NCI-H2196 (cell line): ENCODE measurements at regions not wholly inside any gene's neighbourhood (a gene's known extent, or its start where the extent isn't known, plus 50 kb on each side); places are given as distances from the start of the nearest gene placed in this dataset.
A peak's percentile ranks its signal among the peaks of the same experiment; 100 is the strongest.

Source experiments
- DNase-seq: peaks from one replicate; lab custom pipeline; 2025; ENCODE audit not compliant: unreplicated experiment; lab: John Stamatoyannopoulos, UW

GRCh38 chr11:29361369-29361768 lies 655.5 kb downstream of the KCNA4 start:
- DNase-seq = no peak

- DNase-seq = no peak
These were observed 663.0 kb downstream of the KCNA4 start for GRCh38 chr11:29353833-29354232.

GRCh38 chr11:29352273-29352795 lies 664.5 kb downstream of the KCNA4 start:
- no peak for DNase-seq

GRCh38 chr11:29351301-29351873 lies 665.4 kb downstream of the KCNA4 start:
- DNase-seq = no peak

GRCh38 chr11:29343465-29344333 lies 673.1 kb downstream of the KCNA4 start:
- DNase-seq = peak; percentile 48

- no peak for DNase-seq
These were observed 679.9 kb downstream of the KCNA4 start for GRCh38 chr11:29336727-29337575.

GRCh38 chr11:29334776-29335130 lies 682.1 kb downstream of the KCNA4 start:
- no peak for DNase-seq

- no peak for DNase-seq
These were observed 682.6 kb downstream of the KCNA4 start for GRCh38 chr11:29333993-29334775.

GRCh38 chr11:29331451-29332010 lies 685.3 kb downstream of the KCNA4 start:
- DNase-seq = no peak

- no peak for DNase-seq
These were observed 687.8 kb downstream of the KCNA4 start for GRCh38 chr11:29328961-29329441.

GRCh38 chr11:29327891-29328290 lies 688.9 kb downstream of the KCNA4 start:
- DNase-seq = no peak

- DNase-seq = no peak
These were observed 690.1 kb downstream of the KCNA4 start for GRCh38 chr11:29326757-29327156.

- no peak for DNase-seq
These were observed 692.5 kb downstream of the KCNA4 start for GRCh38 chr11:29324328-29324727.

GRCh38 chr11:29321293-29322132 lies 695.3 kb downstream of the KCNA4 start:
- no peak for DNase-seq

- DNase-seq = no peak
These were observed 696.6 kb downstream of the KCNA4 start for GRCh38 chr11:29320196-29320595.

GRCh38 chr11:29319210-29319609 lies 697.6 kb downstream of the KCNA4 start:
- no peak for DNase-seq

- DNase-seq = no peak
These were observed 698.5 kb downstream of the KCNA4 start for GRCh38 chr11:29318134-29318845.

GRCh38 chr11:29317694-29318093 lies 699.1 kb downstream of the KCNA4 start:
- DNase-seq = no peak

- no peak for DNase-seq
These were observed 701.6 kb downstream of the KCNA4 start for GRCh38 chr11:29315275-29315674.
